Head of caudate nucleus (tissue), 42 donors: ENCODE measurements at regions not wholly inside any gene's neighbourhood (a gene's known extent, or its start where the extent isn't known, plus 50 kb on each side); places are given as distances from the start of the nearest gene placed in this dataset.
"Not testable (repeated sequence)": the region's sequence is repeated elsewhere in the genome, so short reads cannot be mapped to it uniquely, and the experiment has no call there.

Source experiments
- DNase-seq, 42 donors: peaks; one replicate each; pipeline versions ENCODE4 v3.0.0 to v3.0.0-alpha.2; 2020 to 2021; ENCODE audit warnings: mixed read lengths in 7 of 42
- intact Hi-C: fragments of 100-400 bp; cut with DNase I; formaldehyde crosslinking; loops from one replicate; pipeline ENCODE4 v1.15.0; 2022

DNA sequence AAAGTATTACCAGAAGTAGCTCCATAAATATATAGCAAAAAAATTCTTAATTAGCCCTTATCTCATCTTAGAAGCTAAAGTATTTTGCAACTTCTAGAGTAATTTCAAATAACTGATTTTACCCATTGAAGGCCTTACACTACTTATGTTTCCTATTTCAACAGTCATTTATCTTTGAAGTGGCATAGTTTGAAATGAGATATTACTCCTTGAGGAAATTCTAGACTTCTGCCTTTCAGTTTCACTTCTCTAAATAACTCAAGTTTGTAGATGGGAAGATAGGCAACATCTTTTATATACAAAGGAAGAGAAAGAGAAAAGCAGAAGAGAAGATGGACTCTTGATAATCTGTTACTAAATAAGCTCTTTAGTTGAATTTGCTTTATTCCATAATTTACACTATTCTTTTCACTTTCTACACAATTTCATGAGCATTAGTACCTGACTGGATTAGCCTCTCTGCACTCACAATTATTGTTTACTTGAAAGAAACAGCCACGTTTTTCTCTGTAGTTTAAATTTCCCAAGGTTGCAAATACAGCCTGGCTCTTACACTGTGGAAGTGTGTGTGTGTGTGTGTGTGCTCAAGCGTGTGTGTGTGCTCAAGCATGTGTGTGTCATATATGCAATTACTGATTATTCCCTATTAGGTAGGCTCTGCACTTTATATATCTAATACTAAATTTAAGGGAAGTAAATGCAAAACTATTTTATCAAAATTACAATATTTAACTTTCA is 60.6 kb upstream of the EMB start:
- intact Hi-C loops: no loop called here
- DNase-seq: no peak

- intact Hi-C loops: not testable (repeated sequence)
Measured at GRCh38 chr5:50513028-50513457, 72.0 kb upstream of the EMB start.

GRCh38 chr5:50521060-50521459 is 80.0 kb upstream of the EMB start:
- DNase-seq, intact Hi-C loops: not testable (repeated sequence)

More at GRCh38 chr5:50513028-50513457, 72.0 kb upstream of the EMB start:
- not testable (repeated sequence) for DNase-seq

GRCh38 chr5:50527514-50528060 is 86.5 kb upstream of the EMB start:
- intact Hi-C loops, DNase-seq: not testable (repeated sequence)

DNA sequence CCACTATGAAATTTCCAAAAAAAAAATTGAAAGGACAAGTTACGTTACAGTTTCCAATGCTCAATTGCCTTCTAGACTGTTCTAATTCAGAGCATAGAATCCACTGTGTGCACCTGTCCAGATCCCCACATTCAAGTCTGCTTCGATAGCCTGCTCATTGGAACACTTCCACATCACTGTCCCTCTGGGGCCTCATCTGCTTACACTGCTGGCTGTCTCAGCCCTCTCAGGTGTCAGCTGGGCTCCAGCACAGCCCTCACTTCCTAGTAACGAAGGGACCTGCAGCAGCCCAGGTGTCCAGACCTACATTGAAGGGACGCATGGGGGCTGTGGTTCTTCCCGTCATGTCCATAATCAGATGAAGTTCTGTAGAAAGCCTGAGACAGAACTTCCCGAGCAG is 94.3 kb upstream of the EMB start:
- DNase-seq: no peak
- intact Hi-C loops: no loop called here

DNA sequence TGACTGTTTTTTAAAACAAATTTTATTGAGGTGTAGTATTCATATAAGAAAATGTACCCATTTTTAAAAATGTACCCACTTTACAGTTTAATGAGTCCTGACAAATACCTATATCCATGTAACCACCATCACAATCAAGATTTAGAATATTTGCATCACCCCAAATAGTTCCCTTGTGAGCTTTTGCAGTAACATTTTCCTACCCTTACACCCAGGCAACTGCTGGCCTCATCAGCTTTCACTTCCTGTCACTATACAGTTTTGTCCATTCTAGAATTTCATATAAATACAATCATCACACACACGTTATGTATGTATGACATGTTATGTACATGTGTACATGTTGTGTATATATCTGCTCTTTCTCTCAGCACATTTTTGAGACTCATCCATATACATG is 96.4 kb upstream of the EMB start:
- DNase-seq: not testable (repeated sequence)

GRCh38 chr5:50547303-50547702 is 106.2 kb upstream of the EMB start:
- intact Hi-C loops: no loop called here
- DNase-seq: no peak

More for the DNA sequence above, 96.4 kb upstream of the EMB start:
- intact Hi-C loops: not testable (repeated sequence)

DNA sequence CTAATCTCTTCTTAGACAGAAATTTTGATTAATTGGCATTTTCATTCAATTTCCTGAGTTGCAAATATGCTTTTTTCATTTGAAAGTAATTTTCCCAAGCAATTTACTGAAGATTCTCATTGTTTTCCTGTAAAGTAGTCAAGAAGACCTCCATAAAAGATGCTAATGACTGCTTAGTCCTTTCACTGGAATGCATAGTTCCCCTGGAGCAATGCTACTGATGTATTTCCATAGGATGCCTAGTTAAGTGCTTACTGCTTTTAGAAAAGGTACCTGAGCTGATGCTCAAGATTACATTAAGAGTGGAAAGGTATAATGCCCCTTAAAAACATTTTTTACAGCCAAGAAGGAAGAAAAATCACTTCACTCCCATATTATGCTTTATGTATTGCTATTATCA is 109.2 kb upstream of the EMB start:
- no peak for DNase-seq
- intact Hi-C loops: no loop called here

- no peak for DNase-seq
- intact Hi-C loops: no loop called here
Measured at GRCh38 chr5:50550993-50551392, 109.9 kb upstream of the EMB start.

- peak in 5 of 42 donors; percentile 3 to 21 (median 11) for DNase-seq
- intact Hi-C loops: no loop called here
Measured at GRCh38 chr5:50553560-50553984, 112.5 kb upstream of the EMB start.

DNA sequence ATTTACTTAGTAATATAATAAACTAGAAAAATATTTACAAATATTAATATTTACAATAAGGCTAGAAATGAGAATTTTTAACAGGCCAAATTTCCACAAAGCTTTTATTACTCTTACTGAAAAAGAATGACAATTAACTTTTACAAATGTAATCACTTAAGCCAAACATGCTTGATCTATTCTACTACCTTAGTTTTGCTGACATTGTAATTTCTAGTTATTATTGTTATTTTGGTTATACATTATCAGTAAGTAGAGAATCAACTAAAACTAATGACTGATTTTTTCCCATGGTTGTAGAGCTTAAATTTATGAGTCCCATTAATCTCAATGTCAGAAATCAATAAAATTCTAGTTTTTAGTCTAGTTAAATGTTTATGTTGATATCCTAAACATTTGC is 107.8 kb upstream of the PARP8 start:
- not testable (repeated sequence) for DNase-seq

DNA sequence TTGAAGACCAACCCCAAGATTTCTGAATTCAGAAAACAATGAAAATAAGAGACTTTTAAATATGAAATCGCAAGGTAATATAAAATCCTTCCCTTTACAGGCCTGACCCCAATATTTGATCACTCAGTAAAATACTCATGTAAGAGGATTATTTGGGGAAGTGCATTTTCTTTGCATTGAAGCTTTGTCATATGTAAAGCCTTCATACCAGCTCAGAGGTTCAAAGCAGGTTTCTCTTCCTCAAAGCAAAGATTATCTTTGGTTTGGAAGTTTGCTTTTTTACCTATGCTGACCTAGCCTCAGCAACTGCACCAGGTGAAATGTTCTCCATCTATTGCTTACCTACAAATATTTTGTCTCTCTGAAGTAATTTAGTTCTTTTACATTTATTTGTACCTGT is 106.5 kb upstream of the PARP8 start:
- intact Hi-C loops: no loop called here
- DNase-seq: no peak

More for the DNA sequence above, 107.8 kb upstream of the PARP8 start:
- intact Hi-C loops: not testable (repeated sequence)

DNA sequence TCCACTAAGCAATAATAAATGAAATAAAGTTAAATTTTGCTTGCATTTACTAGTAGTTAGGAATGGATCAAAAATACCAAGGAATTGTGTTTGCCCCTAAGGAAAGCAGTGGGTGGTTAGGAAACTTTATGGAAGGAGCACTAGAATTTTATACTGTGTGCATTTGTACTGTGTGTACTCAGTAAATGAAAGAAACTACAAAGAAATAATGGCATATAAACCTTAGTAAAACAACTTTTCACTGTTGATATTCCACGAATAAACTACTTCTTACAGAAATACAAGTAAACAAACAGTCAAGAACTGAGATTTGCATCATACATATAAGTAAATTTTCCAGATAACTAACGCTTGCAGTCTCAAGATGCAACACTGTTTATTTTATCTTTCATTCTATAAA is 103.7 kb upstream of the PARP8 start:
- intact Hi-C loops: no loop called here
- DNase-seq: no peak

- no peak for DNase-seq
- intact Hi-C loops: no loop called here
Measured at GRCh38 chr5:50564079-50564478, 102.4 kb upstream of the PARP8 start.

DNA sequence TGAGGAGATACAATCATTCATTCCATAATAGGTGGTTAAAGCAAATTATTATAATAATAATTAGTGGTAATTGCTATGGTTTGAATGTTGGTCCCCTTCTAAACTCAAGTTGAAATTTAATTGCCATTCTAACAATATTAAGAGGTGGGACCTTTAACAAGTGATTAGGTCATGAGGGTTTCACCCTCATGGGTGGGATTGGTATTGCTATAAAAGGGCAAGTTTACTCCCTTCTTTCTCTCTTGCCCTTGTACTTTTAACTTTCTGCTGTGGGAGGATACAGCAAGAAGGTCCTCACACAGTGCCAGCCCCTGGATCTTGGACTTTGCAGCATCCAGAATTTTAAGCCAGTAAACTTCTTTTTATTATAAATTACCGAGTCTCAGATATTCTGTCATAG is 101.9 kb upstream of the PARP8 start:
- intact Hi-C loops: no loop called here
- DNase-seq: no peak

DNA sequence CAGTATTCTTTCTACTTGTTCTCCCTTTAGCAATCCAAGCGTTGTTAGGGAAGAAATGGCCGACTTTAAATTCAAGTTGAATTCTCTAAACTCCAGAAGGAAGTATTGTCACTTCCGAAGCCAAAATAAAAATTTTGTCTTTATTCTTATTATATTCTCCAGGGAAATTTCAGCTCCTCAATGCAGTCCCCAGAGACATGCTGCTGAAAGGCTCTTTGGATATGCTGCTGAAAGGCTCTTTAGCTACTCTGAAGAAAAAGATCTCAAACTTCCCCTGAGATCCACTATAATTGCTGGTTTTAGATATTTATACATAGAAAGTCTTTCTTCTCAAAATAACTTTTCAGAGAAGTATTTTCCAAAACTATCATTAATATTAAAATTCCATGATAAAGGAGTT is 92.3 kb upstream of the PARP8 start:
- no peak for DNase-seq
- intact Hi-C loops: no loop called here

GRCh38 chr5:50575740-50576139 is 90.7 kb upstream of the PARP8 start:
- intact Hi-C loops: no loop called here
- DNase-seq: no peak

- intact Hi-C loops: no loop called here
Measured at GRCh38 chr5:50576265-50576664, 90.2 kb upstream of the PARP8 start.

DNA sequence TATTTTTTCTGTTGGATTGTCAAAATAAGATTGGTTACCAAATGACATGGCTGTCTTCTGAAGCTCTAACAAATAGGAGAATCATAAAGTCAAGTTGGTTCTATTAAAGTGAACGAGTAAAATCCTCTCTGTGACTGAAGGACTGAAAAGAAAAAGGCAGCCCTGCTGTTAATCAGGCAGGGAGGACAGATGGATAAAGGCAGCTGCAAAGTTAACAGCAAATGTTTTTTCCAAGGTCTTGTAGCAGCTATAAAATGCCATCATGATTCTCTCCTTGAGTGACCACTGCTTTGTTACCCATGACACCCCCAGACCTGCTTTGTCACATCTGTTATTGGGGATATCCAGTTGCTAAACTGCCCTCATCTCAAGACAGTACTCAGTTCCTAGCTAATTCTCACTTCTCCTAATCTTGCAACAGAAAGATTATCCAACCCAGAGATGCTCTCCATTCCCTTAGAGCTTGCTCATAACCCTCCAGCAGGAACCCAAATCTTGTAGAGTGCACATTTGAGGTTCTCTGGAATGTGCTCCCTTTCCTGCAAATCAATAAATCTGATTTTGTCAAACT is 89.7 kb upstream of the PARP8 start:
- no peak for DNase-seq
- intact Hi-C loops: no loop called here

More at GRCh38 chr5:50576265-50576664, 90.2 kb upstream of the PARP8 start:
- no peak for DNase-seq

- no peak for DNase-seq
- intact Hi-C loops: no loop called here
Measured at GRCh38 chr5:50580506-50580905, 85.9 kb upstream of the PARP8 start.

DNA sequence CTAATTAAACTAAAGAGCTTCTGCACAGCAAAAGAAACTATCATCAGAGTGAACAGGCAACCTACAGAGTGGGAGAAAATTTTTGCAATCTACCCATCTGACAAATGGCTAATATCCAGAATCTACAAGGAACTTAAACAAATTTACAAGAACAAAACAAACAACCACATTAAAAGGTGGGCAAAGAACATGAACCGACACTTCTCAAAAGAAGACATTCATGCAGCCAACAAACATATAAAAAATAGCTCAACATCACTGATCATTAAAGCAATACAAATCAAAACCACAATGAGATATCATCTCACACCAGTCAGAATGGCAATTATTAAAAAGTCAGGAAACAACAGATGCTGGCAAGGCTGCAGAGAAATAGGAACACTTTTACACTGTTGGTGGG is 84.6 kb upstream of the PARP8 start:
- DNase-seq, intact Hi-C loops: not testable (repeated sequence)
